DOHH2 (cell line): ENCODE measurements at regions not wholly inside any gene's neighbourhood (a gene's known extent, or its start where the extent isn't known, plus 50 kb on each side); places are given as distances from the start of the nearest gene placed in this dataset.

Experiments used
- H3F3A ChIP-seq: fragments of 200-600 bp; sonication (generic), shearing (Covaris generic); 2 replicates; pipeline ENCODE4 v1.6.0; 2016; ENCODE audit warnings: antibody characterized with exemption, mild to moderate bottlenecking; ENCODE audit not compliant: control insufficient read depth, insufficient read depth
- H3K27ac ChIP-seq: fragments of 200-600 bp; sonication (generic); 2 replicates; pipeline ENCODE4 v1.5.1; 2014; ENCODE audit warnings: low read depth, mild to moderate bottlenecking, low read length, moderate library complexity
- H3K27me3 ChIP-seq: fragments of 200-600 bp; sonication (generic); 2 replicates; pipeline ENCODE4 v1.6.1; 2014; ENCODE audit warnings: mild to moderate bottlenecking, low read length, mixed read lengths; ENCODE audit not compliant: control insufficient read depth
- H3K36me3 ChIP-seq: fragments of 200-600 bp; sonication (generic); 2 replicates; pipeline ENCODE4 v1.6.1; 2014; ENCODE audit warnings: mild to moderate bottlenecking, low read length, moderate library complexity, mixed read lengths; ENCODE audit not compliant: control insufficient read depth
- H3K4me1 ChIP-seq: fragments of 200-600 bp; sonication (generic); 2 replicates; pipeline ENCODE4 v1.6.1; 2014; ENCODE audit warnings: mild to moderate bottlenecking, low read length, mixed read lengths; ENCODE audit not compliant: control insufficient read depth
- H3K4me2 ChIP-seq: fragments of 200-600 bp; sonication (generic); 2 replicates; pipeline ENCODE4 v1.6.0; 2014; ENCODE audit warnings: mild to moderate bottlenecking, low read length, moderate library complexity
- H3K4me3 ChIP-seq: fragments of 200-600 bp; sonication (generic); 2 replicates; pipeline ENCODE4 v1.5.1; 2014; ENCODE audit warnings: mild to moderate bottlenecking, low read length, mixed read lengths
- H3K79me2 ChIP-seq: fragments of 200-600 bp; sonication (generic); 2 replicates; pipeline ENCODE4 v1.6.1; 2014; ENCODE audit warnings: mild to moderate bottlenecking, low read length, mixed read lengths; ENCODE audit not compliant: control insufficient read depth
- H3K9me2 ChIP-seq: fragments of 200-600 bp; sonication (generic); replicated peaks from 2 replicates; pipeline ENCODE4 v1.6.1; 2014; ENCODE audit warnings: mild to moderate bottlenecking, low read length, mixed read lengths; ENCODE audit not compliant: control insufficient read depth
- H3K9me3 ChIP-seq: fragments of 200-600 bp; sonication (generic); 2 replicates; pipeline ENCODE4 v1.6.1; 2014; ENCODE audit warnings: antibody characterized with exemption, low read length, mixed read lengths; ENCODE audit not compliant: control insufficient read depth, insufficient read depth
- H4K20me1 ChIP-seq: fragments of 200-600 bp; sonication (generic); 2 replicates; pipeline ENCODE4 v1.6.0; 2014; ENCODE audit warnings: low read depth, mild to moderate bottlenecking, antibody characterized with exemption, low read length, moderate library complexity; ENCODE audit not compliant: control insufficient read depth, insufficient read depth
- CTCF ChIP-seq: fragments of 200-600 bp; sonication (generic); IDR thresholded peaks from one replicate; pipeline ENCODE4 v1.5.1; 2014; ENCODE audit warnings: antibody characterized with exemption, mild to moderate bottlenecking, low read depth, low read length; ENCODE audit not compliant: poor library complexity, severe bottlenecking
- EZH2phosphoT487 ChIP-seq: fragments of 200-600 bp; sonication (generic); IDR thresholded peaks from 2 replicates; pipeline ENCODE4 v1.6.1; 2017; ENCODE audit warnings: borderline replicate concordance, mild to moderate bottlenecking, antibody characterized with exemption, low read length, moderate library complexity, mixed read lengths

DNA sequence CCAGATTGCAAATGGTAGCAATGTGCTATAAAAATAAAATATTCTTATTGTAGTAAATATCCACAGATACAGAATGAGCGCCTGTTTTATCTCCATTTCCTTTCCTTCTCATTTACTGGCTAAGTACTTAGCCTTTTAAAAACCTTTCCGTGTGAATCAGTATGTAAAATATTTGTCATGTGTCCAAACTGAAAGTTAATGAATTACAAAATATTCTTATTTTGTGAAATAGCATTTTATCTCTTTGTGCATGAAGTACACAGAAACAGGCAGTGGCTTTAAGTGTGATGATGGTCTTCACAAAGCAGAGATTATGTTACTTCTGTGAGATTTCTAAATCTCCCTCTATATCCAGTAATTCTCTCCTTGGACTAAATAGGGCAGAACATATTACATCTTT lies 56.7 kb upstream of the KIAA1217 start:
- Histone ChIP-seq H3K9me3 (no peaks in the 10 kb centered on the region), H4K20me1 (no peaks in the 10 kb centered on the region), H3K36me3 (no peaks in the 10 kb centered on the region), H3K27me3 (no peaks in the 10 kb centered on the region), H3K9me2 (no peaks in the 10 kb centered on the region), H3K4me3 (no peak overlapping the region), H3K79me2 (no peaks in the 10 kb centered on the region), H3K27ac (no peak overlapping the region), H3K4me1 (no peaks in the 10 kb centered on the region), H3K4me2 (no peak overlapping the region), H3F3A (no peaks in the 10 kb centered on the region)
- TF ChIP-seq EZH2phosphoT487, result no peak
- no peak for TF ChIP-seq CTCF

GRCh38 chr10:24153031-24153430 lies 55.9 kb upstream of the KIAA1217 start:
- Histone ChIP-seq H3K4me1 (no peaks in the 10 kb centered on the region), H4K20me1 (no peaks in the 10 kb centered on the region), H3K9me2 (no peaks in the 10 kb centered on the region), H3K27ac (no peak overlapping the region), H3K9me3 (0 out of 2 replicates have a peak, but pooled peaks cover 5% of the 10 kb centered on the region), H3F3A (no peaks in the 10 kb centered on the region), H3K36me3 (no peaks in the 10 kb centered on the region), H3K27me3 (no peaks in the 10 kb centered on the region), H3K79me2 (no peaks in the 10 kb centered on the region), H3K4me2 (no peak overlapping the region), H3K4me3 (no peak overlapping the region)
- TF ChIP-seq EZH2phosphoT487 (no peak), CTCF (no peak)

DNA sequence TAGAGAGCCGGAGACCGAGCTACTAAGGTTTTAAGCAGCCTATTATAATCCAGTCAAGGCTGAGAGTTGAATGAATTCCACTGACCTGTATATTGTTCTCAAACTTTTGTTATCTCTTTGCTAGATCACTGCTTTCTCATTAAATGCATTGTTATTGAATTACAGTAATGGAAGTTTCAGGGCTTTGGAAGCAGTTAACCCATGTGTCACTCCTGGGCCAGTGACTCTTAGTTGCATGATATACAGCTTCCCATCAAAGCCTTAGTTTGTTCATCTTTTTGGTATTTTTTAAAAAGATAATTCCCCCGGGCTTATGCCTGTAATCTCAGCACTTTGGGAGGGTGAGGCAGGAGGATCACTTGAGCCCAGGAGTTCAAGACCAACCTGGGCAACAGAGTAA lies 55.4 kb upstream of the KIAA1217 start:
- no peak for TF ChIP-seq EZH2phosphoT487
- no peak for TF ChIP-seq CTCF
- Histone ChIP-seq H3K4me2 (no peak overlapping the region), H3K4me1 (no peaks in the 10 kb centered on the region), H3K27ac (no peak overlapping the region), H3K79me2 (no peaks in the 10 kb centered on the region), H3K36me3 (no peaks in the 10 kb centered on the region), H3K9me3 (0 out of 2 replicates have a peak, but pooled peaks cover 5% of the 10 kb centered on the region), H4K20me1 (no peaks in the 10 kb centered on the region), H3F3A (no peaks in the 10 kb centered on the region), H3K27me3 (no peaks in the 10 kb centered on the region), H3K4me3 (no peak overlapping the region), H3K9me2 (no peaks in the 10 kb centered on the region)

DNA sequence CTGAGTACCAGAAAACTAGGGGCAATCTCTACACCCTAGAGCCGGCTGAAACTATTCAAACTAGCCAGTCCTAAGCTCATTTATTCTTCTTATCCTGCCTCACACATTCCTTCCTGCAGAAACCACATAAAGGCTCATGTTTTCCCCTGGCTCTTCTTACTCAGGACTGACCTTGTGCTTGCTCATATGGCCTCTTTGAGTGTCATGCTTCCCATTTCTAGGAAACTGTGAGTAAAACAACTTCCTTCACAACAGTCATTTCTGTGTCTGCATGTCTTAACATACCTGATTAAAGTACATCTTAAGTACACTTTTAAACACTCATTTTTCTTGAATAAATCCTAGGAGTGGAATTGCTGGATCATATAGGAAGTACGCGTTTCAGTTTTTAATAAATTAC lies 52.3 kb upstream of the KIAA1217 start:
- H3K27ac ChIP-seq, result no peak overlapping the region
- no peaks in the 10 kb centered on the region for H3K4me1 ChIP-seq
- no peaks in the 10 kb centered on the region for H3K36me3 ChIP-seq
- no peaks in the 10 kb centered on the region for H4K20me1 ChIP-seq
- no peaks in the 10 kb centered on the region for H3K9me2 ChIP-seq
- no peak overlapping the region for H3K4me2 ChIP-seq
- H3K4me3 ChIP-seq, result no peak overlapping the region
- 0 out of 2 replicates have a peak, but pooled peaks cover 5% of the 10 kb centered on the region for H3K9me3 ChIP-seq
- H3F3A ChIP-seq, result no peaks in the 10 kb centered on the region
- no peaks in the 10 kb centered on the region for H3K79me2 ChIP-seq
- TF ChIP-seq CTCF (no peak), EZH2phosphoT487 (no peak)
- no peaks in the 10 kb centered on the region for H3K27me3 ChIP-seq
